T follicular helper cell (primary cell): ENCODE measurements at regions not wholly inside any gene's neighbourhood (a gene's known extent, or its start where the extent isn't known, plus 50 kb on each side); places are given as distances from the start of the nearest gene placed in this dataset.
"Not testable (repeated sequence)": the region's sequence is repeated elsewhere in the genome, so short reads cannot be mapped to it uniquely, and the experiment has no call there.

ENCODE experiments used
- DNase-seq: peaks from one replicate; pipeline ENCODE4 v3.0.0-alpha.2; 2020; ENCODE audit warnings: low read depth

GRCh38 chr5:56763711-56764466, 51.5 kb upstream of the MAP3K1 start:
- DNase-seq: no peak

DNA sequence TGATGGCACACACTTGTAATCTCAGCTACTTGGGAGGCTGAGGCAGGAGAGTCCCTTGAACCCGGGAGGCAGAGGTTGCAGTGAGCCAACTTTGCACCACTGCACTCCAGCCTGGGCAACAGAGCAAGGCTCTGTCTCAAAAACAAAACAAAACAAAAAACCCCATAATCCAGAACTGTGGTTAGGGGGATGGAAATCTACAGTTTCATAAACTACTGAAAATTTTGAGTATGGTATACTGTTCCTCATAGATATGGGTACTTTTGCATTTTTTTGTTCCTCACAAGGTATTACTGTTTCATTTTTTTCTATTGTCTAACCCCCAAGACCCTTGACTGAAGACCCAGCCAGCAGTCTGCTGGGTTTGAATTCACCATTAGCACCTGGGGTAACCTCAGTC, 52.2 kb upstream of the MAP3K1 start:
- no peak for DNase-seq

DNA sequence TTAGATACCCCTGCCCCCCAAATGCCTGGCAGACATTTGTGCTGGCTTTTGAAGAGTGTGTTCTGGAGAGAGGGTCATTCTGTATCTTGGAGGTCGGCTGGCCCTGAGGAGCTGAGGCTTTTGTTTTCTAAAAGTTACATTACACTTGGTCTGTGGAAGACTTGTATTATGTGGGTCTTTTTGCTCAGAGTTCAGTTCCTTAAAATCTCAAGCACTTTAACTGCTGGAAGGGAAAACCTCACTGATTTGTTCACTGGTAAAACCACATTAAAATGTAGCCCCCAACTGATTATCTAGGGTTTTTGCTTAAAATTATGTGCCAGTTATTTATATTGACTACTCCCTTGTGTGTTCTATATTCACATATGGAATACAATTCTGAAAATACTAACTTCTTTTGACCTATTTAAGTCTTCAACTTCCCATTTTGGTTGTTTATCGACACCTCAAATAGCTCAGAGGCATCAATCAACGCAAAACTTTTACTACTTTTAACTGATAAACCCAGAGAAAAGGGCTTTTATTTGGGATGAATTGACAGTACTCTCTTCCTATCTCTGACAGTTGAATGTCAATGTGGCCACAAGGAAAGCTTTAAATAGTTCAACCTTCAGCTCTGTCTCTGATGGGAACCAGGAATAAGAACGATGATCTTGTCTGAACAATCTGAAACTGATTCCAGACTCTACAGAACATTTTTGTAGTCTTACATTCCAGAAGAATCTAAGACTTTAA, 54.0 kb upstream of the MAP3K1 start:
- no peak for DNase-seq

DNA sequence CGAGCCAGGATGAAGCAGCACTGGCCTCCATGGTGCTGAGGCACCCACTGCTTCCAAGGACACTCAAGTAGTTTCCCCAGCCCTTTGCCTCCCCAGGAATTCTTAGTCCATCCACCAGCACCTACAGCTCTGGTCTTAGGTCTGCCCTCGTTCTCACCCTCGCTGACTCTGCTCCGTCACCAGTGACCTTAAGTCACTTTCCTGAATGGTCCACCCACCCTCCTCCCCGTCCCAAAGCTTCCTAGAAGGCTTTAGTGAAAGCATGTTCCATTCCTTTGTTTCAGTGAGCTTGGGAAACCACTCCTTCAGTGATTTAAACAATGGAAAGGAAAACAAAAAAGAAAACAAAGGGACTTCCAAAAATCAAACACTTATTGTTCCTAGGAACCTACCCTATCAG, 54.6 kb upstream of the MAP3K1 start:
- no peak for DNase-seq

DNA sequence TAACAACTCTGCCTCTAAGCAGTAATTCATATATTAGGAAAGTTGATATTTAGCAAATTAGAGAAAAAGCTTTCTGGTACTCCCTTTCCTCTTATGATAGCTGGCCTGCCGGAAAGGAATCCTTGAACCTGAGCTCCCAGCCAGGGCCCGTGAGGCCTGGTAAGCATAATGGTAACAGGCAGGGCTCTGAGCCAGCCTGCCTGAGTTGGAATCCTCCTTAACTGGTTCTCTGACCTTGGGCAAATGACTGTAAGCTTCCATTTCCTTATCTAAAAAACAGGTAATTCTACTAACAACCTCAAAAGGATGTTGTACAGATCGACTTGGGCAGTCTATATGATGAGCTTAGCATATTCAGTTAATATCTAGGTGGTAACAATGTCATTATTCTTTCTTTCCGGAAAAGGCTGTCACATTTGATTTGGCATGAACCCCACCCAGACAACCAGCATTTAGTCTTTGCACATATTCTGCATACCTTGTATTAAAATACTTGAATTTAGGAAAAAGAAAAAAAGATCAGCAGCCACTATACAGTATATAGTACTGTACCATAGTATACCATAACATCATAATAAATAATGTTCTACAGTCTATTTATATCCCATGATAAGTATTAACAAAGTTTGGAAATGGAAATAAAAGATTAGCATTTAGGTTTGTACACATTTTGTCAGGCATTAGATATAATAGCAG, 55.7 kb upstream of the MAP3K1 start:
- DNase-seq: no peak

DNA sequence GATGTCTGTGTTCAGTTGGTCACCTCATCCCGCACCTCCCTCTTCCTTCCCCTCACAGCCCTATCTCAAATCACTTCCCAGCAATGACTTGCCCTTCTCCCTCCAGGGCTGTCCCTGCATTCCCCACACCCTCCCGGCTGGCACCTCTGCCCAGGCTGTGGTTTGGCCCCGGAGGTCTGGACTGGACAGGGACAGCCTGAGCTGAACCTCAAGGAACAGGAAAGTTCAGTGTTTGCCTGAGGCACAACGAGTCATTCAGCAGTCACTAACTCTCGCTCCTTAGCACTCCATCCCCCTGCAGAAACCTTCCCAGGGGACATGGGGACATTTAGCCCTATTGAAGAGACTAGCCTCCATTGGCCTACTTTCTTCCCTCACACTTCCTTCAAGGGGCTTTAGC, 58.3 kb upstream of the MAP3K1 start:
- no peak for DNase-seq

DNA sequence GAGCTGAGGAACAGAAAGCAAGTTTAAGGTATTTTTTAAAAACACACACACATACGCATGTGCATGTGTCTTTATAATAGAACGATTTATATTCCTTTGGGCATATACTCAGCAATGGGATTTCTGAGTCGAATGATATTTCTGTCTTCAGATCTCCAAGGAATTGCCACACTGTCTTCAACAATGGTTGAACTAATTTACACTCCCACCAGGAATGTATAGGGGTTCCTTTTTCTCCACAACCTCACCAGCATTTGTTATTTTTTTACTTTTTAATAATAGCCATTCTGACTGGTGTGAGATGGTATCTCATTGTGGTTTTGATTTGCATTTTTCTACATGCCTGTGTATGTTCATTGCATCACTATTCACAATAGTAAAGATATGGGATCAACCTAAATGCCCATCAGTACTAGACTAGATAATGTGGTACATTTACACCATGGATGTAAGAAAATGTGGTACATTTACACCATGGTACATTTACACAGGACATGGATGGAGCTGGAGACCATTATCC, 60.3 kb upstream of the MAP3K1 start:
- no peak for DNase-seq

GRCh38 chr5:56753588-56753987, 61.8 kb upstream of the MAP3K1 start:
- DNase-seq: not testable (repeated sequence)

DNA sequence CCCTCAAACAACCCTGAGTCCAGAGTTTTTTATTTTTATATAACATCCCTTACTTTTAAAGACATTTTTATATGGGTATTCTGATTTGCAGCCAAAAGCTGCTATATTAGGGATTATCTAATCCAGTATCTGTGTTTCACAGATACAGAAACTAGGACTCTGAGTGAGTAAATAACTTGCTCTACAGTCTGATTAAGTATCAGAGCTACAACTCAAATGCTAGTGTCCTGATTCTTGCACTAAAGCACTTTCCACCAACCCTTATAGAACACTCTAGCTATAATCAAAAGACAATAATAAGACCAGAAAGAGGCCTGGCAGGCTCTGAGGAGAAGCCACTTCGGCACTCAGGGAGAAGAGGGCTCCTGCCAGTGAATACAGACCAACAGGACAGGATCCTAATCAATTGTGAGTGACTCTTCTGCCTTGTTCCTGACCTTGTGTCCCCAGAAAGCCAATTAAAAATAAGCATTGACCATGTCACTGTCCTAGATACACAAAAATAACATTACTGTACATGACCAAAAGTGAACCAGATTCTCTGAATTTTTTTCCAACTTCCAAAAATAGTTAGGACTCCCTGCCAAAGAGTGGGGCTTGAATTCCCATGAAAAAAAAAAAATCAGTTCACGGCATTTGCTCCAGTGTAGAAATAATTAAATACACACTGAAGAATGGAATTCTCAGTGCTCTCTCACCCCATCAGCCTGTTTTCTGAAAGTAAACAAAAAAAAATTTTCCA, 63.6 kb upstream of the MAP3K1 start:
- no peak for DNase-seq

GRCh38 chr5:56749842-56750241, 65.5 kb upstream of the MAP3K1 start:
- DNase-seq: no peak

- DNase-seq: no peak
Observed at GRCh38 chr5:56746553-56747339, 68.6 kb upstream of the MAP3K1 start.

DNA sequence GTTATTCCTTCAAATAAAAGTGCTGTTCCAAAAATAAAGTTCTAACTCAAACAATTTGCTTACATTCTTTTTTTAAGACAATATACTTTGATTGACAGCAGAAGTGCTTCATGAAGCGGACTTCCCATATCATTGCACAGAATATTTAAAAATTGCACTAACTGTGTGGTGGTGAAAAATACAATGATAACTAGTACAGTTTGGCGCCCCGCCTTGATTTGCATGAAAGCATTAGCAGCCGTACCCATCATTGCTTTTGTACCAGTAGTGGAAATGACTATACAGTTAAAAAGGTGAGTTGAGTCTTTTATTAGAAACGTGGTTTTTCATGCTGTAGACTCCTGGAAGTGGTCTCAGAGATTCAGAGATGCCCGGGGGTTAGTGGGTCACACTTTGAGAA, 69.5 kb upstream of the MAP3K1 start:
- no peak for DNase-seq

- no peak for DNase-seq
Observed at GRCh38 chr5:56740868-56741267, 74.5 kb upstream of the MAP3K1 start.

DNA sequence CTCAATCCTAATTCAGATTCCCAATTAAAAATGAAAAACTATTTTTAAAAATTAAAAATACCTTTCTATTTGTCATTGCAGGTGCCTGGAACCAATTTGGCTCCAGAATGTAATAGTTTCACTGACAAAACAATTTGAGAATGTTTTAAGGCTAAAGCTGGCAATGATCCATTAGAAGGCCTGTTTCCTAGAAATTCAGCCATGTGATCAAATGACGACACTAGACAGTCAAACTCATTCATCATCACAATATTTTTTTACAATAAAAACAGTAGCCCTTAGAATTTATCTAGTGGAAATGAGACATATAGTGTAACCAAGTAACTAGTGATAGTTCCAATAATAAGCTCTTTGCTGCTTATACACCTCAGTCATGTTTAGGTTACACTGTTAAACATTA, 75.4 kb upstream of the MAP3K1 start:
- DNase-seq: no peak

DNA sequence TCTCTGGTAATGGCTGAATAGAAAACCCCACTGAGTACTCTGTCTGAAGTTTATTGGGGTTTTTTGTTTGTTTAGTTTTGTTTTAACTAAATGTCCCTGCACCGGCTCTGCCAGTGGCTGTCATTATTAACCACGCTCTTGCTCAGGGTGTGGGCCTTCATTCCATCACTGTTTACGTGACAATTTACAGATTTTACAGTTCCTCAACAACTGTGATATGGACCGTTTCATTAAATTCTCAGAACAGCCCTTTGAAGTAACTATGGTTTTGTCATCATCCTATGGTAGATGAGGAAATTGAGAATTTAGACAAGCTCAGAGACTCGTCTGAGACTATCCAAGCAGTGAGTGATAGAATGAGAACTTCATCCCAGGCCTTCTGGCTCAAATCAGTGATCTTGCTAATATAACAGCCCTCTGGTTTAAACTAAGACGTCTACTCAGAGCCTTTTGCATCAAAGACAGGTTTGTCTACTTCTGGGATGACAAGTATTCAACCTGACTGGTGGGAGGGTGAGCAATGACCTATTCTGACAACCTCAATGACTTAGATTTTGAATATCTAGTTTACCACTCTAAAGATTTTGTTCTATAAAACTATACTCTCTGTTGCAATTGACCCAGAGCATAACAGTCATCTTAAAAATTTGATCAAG, 77.3 kb upstream of the MAP3K1 start:
- DNase-seq: no peak

DNA sequence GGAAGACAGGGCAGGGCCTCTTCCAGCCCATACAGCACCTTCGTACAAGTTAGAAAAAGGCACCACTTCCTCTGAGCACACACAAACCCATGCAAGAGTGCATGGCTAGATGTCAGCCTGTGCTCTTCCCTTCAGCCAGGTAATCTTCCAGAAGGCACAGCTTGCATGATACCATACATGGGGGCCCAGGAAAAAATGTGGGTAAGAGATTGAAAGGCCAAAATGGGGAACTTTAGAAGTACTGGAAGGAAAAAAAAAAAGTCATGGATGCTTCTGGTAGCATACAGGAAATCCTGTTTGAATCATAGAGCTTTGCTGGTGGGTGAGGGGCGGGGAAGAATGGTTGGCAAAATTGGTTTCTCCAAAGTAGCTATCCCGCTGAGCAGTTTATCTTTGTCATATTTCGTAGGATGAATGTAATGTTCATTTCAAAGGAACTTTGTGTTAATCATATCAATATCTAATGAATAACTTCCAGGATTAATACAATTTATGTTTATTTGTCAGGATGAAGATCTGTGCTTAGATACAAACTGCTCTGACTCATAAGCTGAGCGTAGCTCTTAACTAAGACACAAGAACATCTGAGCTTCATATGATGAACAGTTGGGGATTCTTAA, 78.2 kb upstream of the MAP3K1 start:
- no peak for DNase-seq

GRCh38 chr5:56735849-56736641, 79.3 kb upstream of the MAP3K1 start:
- DNase-seq: no peak

GRCh38 chr5:56734091-56734694, 81.2 kb upstream of the MAP3K1 start:
- no peak for DNase-seq

DNA sequence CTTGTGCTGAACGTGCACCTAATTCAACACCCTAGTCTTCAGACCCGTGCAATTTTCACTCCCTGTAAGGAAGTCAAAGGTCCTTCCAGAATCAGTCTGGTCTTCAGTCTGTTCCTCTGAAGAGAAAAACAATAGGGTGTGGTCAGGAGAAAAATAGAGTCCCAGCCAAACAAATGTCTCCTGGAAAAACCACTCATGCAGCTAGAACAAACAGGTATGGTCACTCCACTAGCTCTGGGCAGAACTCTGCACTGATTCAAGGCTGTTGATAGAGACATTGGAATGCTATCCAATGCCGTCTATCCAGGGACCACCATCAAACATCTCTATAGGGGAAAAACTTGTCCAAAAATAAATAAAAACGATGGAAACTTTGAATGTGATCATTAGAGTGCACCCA, 81.8 kb upstream of the MAP3K1 start:
- no peak for DNase-seq
